Activated CD4-positive, CD25-positive, alpha-beta regulatory T cell treated with anti-CD3 and anti-CD28 coated beads, Interleukin-2, amount 50 U/mL, for 16 hours (primary cell): ENCODE measurements at regions not wholly inside any gene's neighbourhood (a gene's known extent, or its start where the extent isn't known, plus 50 kb on each side); places are given as distances from the start of the nearest gene placed in this dataset.
"Not testable (repeated sequence)": the region's sequence is repeated elsewhere in the genome, so short reads cannot be mapped to it uniquely, and the experiment has no call there.

Source experiments
- DNase-seq: peaks from one replicate; pipeline ENCODE4 v3.0.0-alpha.2; 2020; ENCODE audit warnings: low read depth, low spot score

DNA sequence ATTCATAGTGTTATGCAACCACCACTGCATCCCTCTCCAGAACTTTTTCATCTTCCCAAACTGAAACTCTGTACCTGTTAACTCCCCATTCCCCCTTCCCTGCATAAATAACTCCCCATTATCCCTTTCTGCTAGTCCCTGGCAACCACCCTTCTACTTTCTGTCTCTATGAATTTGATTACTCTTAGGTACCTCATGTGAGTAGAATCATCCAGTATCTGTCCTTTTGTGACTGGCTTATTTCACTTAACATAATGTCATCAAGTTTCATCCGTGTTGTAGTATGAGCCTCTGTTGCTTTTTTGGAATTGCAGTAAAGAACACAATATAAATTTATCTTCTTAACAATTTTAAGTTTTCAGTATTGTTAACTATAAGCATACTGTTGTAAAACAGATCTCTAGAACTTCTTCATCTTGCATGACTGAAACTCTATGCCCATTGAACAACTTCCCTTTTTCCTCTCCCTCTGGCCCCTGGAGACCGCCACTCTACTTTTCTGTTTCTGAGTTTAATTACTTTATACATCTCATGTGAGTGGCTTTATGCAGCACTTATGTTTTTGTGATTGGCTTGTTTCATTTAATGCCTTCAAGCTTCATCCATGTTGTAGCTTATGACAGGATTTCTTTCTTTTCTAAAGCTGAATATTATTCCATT lies 87.3 kb upstream of the ABCC4 start:
- DNase-seq: no peak

DNA sequence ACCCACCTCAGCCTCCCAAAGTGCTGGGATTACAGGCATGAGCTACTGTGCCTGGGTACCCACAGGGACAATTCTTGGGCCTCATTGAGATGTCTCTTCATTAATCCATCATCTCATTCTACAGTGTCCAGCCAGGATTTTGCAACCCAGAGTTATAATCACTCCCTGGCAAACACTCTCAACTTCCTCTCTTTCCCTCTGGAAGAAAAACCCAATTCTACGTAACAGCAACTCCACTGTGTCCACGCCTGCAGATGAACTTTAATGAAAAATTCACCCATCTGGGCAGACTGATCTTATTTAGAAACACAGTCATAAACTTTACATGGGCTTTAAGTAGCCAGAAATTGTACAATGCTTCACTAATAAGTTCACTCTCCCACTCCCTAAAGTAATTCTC lies 90.1 kb upstream of the ABCC4 start:
- DNase-seq: no peak

DNA sequence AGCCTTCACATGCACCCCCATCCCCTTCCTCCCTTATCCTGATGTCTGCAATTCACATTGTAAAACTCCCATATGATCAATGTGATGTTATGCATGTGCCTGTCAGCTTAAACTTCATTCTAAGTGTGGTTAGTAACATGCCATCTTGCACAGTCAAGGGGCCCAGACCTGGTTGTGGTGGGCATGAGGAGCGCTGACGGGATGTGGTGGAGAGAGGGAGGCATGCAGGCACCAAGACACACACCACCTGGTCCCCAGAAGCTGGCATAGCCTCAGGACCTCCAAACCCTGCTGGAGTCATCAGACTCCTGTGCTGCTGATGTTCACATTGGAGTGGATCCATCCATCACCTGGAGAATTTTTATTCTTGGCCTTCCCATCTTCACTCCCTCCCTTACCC lies 90.5 kb upstream of the ABCC4 start:
- no peak for DNase-seq

DNA sequence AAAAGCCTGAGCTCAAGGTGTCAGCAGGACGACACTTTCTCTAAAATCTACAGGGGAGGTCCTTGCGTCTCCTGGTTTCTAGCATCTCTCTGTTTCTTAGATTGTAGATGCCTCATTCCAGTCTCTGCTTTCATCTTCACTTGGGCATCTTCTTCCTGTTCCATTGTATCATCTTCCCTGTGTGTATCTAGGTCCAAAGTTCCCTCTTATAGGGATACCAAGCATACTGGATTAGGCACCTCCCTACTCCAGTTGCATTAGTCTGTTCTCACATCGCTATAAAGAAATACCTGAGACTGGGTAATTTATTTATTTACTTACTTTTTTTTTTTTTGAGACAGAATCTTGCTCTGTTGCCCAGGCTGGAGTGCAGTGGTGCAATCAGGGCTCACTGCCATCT lies 91.3 kb upstream of the ABCC4 start:
- no peak for DNase-seq

GRCh38 chr13:95403349-95404140 lies 102.3 kb upstream of the ABCC4 start:
- DNase-seq: no peak

DNA sequence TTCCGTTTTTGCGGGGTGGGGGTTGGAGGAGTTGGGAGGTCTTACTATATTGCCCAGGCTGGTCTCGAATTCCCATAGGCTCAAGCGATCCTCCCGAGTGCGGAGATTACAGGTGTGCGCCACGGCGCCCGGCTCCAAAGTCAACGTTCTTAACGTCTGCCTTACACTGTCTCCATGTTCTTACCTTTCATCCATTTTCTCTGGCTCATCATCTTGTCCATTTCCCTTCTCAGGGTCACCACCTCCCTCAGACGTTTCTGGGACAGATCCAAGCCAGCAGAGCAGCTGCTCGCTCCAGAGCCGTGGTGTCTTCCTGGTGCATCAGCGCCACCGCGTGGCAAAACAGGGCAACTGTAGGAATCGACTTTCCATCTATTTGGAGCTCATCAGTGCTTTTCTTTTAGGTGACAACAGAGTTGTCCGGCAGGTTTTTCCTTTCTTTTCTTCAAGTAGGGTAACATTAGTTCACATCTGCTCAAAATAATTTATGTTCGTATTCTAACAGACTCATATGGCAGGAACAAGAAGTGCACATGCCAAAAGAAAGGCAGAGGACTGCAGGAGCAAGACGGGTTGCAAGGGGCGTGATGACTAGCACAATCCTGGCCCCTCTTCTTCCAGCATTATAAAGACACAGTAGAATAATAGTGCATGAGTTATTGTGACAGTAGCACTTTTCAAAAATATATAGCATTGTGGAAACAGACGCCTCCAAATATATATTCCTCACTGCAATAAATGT lies 103.1 kb upstream of the ABCC4 start:
- peak; percentile 62 for DNase-seq

DNA sequence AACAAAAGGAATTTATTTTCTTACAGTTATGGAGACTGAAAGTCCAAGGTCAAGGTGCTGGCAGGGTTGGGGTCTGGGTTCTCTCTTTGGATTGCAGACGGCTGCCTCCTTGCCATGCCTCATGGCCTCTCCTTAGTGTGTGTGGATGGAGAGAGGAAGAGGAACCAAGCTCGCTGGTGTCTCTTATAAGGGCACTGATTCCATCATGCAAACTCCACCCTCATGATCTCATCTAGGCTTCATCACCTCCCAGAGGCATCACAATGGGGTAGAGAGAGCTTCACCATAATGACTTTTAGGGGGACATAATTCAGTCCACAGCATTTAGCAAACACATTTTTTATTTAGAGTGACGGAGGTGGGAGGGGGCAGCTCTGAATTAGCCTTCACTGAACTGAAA lies 104.9 kb upstream of the ABCC4 start:
- no peak for DNase-seq

- no peak for DNase-seq
Observed at GRCh38 chr13:95411428-95412040, 110.3 kb upstream of the ABCC4 start.

GRCh38 chr13:95418946-95419345 lies 117.7 kb upstream of the ABCC4 start:
- no peak for DNase-seq

- DNase-seq: no peak
Observed at GRCh38 chr13:95420501-95420900, 119.2 kb upstream of the ABCC4 start.

DNA sequence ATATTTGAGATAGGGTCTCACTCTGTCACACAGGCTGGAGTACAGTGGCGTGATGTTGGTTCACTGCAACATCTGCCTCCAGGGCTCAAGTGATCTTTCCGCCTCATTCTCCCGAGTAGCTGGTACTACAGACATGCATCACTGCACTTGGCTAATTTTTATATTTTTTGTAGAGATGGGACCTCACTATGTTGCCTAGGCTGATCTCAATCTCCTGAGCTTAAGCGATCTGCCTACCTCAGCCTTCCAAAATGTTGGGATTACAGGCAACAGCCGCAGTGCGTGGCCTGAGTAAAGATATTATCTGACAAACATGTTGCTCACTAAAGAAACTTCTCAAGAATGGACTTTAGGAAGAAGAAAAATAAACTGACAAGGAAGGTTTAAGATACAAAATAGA lies 125.4 kb upstream of the ABCC4 start:
- DNase-seq: no peak

DNA sequence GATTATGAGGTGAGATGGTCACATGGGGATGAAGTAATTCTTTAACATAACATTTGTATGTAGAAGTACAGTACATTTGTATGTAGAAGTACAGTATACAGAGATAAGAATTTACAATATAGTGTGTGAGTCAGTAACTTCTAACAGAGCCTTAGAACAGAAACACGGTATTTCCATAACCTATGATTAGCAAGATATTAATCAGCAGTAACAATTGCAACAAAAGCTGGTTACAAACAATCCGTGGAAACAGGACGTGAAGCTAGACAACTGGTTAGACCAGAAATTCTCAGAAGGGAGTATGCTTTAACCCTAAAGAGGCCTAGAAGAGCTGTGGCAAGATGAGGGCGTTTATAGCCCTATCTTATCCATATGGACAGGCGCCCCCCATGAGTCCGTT lies 122.0 kb upstream of the CLDN10 start:
- DNase-seq: not testable (repeated sequence)

- no peak for DNase-seq
Observed at GRCh38 chr13:95432141-95432540, 120.4 kb upstream of the CLDN10 start.

DNA sequence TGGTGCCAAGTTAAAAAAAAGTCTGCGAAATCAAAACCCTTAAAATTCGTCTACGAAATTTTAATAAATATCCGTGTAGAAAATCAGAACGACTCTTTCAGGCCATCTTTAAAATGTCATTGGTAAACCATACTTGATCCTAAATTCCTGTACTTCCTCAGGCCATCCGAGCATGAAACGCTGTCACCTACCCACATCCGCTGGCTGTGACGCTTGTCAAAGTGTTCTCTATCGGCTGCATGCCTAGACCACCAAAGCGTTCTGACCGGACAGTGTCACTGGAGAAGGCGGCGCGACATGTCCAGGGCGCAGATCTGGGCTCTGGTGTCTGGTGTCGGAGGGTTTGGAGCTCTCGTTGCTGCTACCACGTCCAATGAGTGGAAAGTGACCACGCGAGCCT lies 119.0 kb upstream of the CLDN10 start:
- DNase-seq: no peak

DNA sequence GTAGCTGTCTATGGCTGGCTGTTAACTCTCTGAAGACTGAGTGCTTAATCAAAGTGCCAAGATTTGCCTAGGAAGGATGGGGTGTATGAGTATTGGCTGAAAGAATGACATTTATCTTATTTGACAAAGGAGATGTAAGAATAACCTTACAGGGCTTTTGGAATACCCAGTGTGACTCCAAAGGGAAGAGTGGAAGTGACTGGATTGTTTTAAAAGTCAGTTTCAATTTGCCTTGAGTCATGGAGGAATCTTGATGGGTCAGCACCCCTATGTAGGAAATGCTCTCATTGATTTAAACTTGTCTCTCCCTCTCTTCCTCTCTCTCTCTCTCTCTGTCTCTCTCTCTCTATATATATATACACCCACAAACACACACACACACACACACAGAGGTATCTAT lies 118.4 kb upstream of the CLDN10 start:
- DNase-seq: no peak

- DNase-seq: no peak
Observed at GRCh38 chr13:95437561-95437960, 115.0 kb upstream of the CLDN10 start.

DNA sequence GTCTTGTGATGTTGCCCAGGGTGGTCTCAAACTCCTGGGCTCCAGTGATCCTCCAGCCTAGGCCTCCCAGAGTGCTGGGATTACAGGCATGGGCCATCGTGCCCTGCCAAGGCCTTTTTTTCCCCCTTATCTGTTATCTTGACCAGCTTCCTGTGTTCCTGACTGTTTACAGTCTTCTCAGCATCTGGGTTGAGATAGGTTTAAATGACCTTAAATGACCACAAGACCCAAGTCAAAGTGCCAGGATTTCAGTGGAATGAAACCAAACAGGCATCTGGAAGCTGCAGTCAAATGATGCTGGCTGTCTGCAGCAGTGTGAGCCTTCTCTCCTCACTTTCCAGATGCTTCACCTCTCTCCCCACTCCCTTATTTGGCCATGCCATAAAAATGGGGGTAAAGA lies 114.2 kb upstream of the CLDN10 start:
- DNase-seq: no peak

GRCh38 chr13:95440441-95441088 lies 112.0 kb upstream of the CLDN10 start:
- DNase-seq: no peak

- DNase-seq: no peak
Observed at GRCh38 chr13:95441326-95441725, 111.2 kb upstream of the CLDN10 start.

DNA sequence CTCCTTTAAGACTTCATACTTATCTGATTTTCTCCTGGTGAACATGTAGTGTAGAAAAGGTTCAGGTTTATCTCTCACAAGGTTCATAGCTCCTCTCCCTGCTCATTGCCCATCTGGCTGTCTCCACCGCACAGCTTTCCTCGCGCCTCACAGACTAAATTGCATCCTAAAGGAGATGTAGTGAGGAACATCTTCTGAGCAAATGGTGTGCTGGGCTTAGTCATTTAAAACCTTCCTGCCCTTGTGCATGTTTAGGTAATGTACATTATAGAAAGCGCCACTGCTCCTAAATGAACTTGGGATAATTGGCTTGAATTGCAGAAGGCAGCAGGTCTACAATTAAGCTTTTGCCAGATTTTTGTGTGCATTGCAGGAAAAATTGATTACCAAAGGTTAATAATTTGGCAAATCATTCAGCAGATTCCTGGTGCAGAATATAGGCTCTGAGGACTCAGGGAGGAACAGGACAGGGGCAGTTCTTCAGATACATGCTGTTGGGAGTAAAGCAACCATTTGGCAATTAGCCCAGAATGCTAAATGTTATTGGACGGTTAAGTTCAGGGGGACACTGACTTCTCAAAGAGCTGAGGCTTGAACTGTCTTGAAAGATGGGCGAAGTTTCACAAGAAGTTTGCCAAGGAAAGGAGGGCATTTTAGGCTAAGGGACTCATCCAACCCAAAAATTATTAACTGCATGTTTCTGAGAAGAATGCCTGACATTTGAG lies 108.4 kb upstream of the CLDN10 start:
- DNase-seq: no peak

DNA sequence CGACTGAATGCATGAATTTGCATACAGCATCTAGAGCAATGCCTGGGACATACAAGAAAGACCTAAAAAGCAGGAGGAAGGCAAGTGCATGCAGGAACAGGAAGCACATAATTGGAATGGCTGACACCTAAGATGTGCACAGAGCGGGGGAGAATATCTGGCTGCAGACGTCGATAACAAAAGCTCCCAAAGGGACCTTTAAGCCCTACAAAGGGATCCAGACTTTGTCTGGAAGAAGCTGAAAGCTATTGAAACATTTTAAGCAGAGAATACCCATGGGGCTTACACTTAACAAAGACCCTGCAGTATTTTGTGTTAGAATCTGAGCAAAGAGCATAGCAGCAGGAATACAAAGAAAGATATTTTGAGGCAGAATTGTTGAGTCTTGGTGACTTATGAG lies 107.4 kb upstream of the CLDN10 start:
- DNase-seq: no peak
